ENCODE measurements at regions not wholly inside any gene's neighbourhood (a gene's known extent, or its start where the extent isn't known, plus 50 kb on each side); places are given as distances from the start of the nearest gene placed in this dataset.

DNA sequence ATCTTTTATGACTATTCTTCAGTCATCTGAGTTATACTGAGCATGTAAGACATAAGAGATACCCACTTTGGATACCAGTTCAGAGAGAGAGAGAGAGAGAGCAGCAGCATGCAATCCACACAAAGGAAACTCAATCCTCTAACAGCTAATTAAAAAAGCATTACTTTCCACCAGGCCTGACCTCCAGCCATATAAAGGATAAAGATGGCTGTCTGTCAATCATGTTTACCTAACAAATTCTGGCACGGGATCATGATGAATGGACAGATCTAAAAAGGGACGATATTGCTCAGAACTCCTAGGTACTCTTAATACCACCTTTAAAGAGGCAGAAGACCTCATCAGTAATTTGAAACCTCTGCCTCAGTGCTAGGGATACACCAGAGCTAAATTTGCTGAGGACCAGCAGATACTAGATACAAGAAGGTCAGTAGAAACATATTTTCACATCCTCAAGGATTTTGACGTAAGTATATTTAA lies 159.2 kb downstream of the RPS12 start:
- DNase-seq (ENCODE audit: low read depth in 3 of 3): no peak

DNA sequence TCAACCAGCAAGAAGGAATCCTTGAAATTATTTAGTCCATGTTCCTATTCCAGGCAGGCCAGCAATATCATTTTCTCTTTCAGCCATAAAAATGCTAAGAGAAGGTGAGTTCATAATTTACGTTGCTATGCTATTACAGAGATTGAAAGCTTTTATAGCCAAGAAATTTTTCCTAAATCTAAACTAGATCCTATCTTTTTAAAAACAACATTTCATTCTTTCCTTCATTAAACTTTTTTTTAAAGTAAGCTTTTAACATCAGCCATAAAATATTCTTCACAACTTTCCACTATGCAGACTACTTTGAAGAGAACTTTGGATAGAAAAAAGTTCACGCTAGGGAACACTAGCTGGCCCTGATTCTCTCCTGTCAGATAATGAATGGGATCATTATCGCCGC lies 159.8 kb downstream of the RPS12 start:
- no peak for DNase-seq (ENCODE audit: low read depth in 3 of 3)

DNA sequence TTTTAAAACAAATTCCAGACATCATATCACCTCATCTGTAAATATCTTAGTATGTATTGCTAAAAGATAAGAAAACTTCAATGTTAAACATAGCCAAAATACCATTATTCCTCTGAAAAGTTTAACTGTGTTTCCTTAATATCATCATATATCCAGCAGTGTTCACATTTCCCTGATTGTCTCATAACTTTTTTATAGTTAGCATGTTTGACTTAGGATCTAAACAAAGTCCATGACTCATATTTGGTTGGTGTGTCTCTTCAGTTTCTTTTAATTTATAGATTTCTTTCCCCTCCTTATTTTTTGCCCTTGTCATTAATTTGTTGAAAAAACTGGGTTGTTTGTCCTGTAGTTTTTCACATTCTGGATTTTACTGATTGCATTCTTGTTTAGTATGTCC lies 163.0 kb downstream of the RPS12 start:
- no peak for DNase-seq (ENCODE audit: low read depth in 3 of 3)

DNA sequence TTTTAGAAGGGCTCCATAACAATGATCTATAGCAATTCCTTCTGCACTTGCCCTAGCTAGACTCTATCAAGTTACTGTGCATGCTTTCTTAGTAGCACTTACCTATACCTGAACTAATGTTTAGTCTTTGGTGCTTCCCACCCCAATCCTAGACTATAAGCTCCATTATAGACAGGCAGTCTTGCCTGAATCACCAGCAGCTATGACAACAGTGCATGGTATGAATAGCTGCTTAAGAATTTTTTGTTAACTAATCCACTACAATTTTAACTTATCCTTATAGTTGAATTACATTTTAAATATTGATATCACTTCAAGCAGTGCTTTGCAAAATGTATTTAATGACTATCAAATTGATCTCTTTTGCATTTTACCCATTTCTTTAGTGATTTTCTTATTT lies 164.3 kb downstream of the RPS12 start:
- DNase-seq (ENCODE audit: low read depth in 3 of 3): no peak

DNA sequence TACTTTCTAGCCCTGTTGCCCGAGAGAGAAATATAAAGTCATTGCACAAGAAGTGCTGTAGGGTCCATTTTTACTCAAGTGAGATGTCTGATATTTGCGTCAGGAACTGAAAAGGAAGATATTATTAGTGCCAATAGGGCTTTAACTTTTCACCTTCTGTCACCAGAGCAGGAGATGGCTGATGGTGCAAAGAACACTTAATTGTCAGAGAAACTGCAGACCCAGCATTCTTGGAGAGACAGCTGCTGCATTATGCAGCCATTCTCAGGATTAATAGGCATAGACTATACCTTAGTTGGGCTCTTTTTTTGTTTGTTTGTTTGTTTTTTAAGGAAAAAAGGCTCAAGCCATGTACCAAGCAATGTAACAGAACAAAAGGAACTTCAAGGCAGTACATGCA lies 179.4 kb downstream of the RPS12 start:
- no peak for DNase-seq (ENCODE audit: low read depth in 3 of 3)

DNA sequence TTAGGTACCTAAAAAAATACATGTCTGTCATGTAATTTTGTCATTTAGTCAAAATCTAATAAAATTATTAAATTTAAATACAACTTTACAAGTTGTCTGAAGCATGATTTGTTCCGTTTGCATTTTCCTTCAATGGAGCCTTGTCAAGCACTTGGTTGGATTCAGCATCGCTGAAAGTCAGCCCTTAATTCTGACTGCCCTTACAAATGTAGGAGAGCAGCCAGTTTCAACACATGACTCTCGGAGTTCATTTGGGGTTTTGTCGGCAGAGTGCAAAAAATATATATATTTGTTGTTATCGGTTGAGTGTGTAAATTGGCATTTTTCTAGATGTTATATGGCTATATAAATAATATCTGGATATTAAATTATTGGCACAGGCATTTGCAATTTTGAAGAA lies 180.6 kb downstream of the RPS12 start:
- DNase-seq (ENCODE audit: low read depth in 3 of 3): no peak

DNA sequence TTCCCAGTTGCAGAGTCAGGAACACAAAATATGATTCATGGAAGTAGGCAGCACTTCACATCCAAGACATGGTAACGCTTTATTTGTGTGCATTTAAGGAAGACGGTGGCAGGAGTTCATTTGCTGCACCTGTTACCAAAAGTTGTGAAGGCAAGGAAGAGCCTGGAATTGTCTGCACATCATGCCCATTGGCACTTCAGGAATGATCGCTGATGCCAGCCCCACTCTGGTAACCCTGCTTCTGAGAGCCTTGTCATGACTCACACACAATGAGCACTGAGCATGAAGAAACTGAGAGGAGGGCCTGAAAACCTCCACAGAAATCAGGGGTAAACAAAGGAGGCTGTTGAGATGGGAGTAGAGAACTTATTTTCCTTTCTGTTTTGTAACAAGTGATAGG lies 181.1 kb downstream of the RPS12 start:
- no peak for DNase-seq (ENCODE audit: low read depth in 3 of 3)

DNA sequence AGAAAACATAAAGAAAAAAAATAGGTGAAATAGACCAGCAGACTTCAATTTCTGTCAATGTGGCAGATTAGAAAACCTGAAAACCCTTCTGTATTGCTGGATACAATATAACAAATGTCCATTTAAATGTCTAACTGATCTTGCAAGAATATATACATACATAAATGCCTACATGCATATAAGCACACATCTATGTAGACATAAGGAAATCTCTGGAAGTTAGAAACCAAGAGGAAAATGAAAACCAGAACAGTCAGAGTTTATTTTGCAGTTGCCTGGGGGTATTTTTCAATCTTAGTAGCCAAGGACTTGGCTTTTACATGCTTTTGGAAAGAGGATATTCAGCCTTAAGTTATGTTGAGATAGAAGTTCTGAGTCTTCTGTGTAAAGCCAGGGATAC lies 184.0 kb downstream of the RPS12 start:
- DNase-seq (ENCODE audit: low read depth in 3 of 3): no peak

DNA sequence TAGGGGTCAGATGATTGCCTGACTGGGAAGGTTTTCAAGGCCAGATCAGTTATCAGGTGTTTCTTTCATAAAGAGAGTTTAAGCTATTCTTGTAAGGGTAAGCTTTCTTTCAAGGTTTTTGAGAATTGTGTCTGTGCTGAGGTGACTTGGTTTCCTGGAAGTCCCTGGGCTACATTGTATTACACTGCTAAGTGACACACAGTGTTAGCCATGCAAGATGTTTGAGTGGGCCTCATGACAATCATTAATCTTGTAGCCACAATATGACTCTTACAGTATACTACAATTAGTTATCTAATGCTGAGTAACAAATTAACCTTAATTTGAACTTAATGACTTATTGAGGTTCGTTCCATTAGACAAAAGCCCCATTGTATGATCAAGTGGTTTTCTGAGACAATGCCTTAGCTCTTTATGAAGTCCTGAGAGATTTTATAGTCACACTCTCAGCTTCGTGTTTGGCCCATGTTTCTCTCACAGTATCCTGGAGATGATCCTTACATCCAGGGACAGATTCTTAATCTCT lies 186.7 kb downstream of the RPS12 start:
- no peak for DNase-seq (ENCODE audit: low read depth in 3 of 3)

DNA sequence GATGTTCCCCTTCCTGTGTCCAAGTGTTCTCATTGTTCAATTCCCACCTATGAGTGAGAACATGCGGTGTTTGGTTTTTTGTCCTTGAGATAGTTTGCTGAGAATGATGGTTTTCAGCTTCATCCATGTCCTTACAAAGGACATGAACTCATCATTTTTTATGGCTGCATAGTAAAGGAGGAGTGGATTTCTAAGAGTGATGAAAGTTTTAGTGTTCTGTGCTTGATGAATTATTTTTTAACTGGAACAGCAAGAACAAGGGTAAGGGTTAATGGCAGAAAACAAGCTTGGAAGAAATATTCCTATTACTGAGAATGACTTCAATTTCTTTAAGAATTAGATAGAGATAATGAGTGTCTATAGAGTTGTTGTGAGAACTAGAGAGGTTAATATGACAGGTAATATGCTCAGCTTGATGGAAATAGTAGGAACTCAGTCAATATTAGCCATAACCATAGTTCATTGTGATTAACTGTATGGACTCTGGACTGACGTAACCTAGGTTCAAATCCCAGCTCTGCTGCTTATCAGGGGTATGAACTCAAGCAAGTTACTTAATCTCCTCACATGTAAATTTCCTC lies 190.0 kb downstream of the RPS12 start:
- no peak for DNase-seq (ENCODE audit: low read depth in 3 of 3)

DNA sequence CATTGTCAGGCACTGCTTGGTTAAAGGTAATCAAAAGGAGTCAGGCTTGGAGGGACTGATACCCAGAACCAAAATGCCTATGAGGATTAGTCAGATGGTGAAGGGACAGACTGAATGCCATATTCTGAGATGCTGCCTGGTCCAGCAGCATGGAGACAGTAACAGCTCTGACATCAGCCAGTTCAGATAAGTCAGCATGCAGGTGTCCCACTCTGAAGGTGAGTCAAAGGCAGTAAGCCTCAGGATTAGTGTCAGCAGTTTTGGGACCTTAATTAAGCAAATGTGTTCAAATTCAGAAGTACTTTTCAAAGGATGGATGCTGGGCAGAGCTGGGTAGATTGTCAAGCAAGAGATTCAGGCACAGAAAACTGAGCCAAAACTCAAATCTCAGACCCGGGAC lies 198.4 kb downstream of the RPS12 start:
- DNase-seq (ENCODE audit: low read depth in 3 of 3): no peak

DNA sequence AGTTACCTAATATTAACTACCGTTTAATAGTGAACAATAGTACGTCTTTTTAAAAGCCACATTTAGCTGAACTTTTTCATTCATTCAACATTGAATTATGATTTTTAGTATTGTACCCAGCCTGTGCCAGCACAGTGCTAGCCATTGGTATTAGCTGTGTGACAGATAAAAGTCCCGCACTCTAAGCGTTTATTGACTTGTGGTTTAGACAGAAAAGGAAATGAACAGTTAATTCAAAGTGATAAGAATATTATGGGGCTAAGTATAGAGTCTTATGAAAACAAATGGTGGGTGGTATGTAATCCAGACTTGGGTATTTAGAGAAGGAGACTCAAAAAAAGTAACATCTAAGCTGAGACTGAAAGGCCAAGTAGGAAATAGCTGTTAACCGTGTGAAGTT lies 202.3 kb downstream of the RPS12 start:
- DNase-seq (ENCODE audit: low read depth in 3 of 3): no peak

DNA sequence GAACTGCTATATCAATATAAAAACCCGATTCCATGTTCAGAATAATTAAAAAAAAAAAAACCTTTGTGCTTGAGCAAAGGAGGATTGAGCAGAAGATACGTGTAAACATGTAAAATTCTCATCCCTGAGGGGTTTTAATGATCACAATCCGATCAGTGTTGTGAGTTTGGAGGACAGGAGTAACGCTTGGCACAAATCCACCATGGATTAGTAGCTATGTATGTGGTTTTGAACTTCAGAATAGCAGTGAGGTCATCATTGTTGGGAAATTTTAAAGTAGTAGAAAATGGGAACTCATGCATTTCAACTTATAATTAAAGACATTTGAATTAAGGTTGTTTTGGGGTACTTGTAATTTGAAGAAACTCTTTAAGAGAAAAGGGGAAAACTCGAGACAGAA lies 203.2 kb downstream of the RPS12 start:
- no peak for DNase-seq (ENCODE audit: low read depth in 3 of 3)

DNA sequence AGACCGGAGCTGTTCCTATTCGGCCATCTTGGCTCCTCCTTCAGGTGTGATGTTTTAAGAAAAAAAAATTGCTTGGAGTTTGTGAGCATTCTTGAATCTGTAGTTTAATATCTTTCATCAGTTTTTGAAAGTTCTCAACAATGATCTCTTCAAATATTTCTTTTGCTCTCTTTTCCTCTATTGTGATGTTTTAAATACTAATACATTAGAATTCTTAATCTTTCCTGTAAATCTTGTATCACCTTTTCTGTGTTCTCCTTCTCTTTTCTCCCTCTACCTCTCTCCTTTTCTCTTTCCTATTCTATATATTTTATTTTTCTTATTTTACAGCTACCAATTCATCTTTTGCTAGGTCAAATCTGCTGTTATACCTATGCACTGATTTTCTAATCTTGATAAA lies 212.3 kb downstream of the RPS12 start:
- DNase-seq (ENCODE audit: low read depth in 3 of 3): no peak

DNA sequence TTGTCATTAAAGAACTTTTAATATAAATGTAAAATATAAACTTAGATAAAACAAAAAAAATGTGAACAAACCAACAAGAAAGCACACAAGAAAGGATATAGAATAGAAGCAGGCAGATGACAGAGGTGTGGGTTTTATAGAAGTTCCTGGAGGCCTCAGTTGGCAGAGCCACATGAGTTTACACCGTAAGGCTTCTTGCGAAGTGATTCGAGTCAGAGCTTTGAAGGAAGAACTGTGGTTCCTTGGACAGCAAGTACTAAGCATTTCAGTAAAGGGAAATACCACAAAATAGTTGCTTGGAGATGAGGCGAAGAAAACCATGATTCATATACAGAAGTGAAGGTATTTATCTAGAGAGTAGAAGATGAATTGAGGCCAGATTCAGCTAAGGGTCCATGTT lies 207.9 kb upstream of the EYA4 start:
- no peak for DNase-seq (ENCODE audit: low read depth in 3 of 3)

DNA sequence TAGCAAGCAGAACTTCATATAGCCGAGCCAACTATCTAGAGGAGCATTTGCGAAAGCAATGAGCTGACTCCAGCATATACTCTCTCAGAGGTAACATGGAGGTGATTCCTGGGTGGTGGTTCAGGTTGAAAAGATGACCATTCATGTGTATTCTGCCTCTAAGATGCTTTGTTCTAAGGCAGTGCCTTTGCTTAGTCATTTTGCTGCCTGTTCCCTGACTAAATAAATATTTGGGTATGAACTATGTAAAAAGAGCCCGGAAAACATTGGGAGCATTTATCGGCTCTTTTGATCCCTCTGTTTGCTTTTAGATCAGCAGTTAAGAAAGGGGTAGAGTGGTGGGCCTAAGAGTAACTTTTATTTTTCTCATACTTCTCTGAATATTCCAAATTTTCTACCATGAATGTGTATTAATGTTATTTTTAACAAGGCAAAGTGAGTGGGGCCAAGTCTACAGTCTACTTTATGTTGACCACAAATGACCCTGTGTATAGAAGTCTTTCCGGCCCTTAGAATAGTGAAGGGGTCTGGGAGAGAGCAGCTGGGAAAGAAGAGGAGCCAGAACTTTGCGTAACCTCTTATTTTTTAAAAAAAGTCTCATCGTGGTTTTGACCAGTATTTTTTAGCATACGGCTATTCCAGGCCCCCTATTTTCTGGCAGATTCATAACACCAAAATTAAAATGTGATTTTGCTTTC lies 206.5 kb upstream of the EYA4 start:
- no peak for DNase-seq (ENCODE audit: low read depth in 3 of 3)

DNA sequence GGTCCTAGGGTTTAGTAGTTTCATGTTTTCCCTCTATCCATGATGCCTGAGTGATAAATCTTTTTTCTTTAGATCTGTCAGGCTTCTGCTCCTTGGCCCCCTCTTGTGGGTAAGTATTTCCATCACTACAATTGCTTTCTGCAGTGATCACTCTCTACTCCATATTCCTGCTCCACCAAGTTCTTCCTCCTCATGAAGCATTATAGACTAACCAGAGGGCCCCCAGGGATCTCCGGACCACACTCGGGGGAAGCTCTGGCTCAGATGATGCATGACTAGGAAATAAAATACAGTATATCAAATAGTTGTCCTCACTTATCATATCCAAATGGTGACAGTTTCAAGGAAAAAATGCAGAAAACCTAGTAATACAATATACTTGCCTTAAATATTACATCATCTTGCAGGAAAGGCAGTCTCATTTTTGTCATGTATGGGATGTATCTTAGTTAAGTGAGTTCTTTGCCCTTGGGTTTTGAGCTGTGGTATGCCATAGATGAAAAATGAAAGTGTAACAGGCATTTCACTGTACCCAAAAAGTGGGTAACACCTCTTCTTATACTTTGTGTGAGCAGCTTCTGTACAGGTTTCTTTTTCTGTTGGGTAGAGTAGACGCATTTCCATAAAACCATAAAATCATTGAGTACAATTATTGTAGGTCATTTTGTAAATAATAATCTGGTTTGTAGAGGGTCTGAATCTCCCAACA lies 200.9 kb upstream of the EYA4 start:
- no peak for DNase-seq (ENCODE audit: low read depth in 3 of 3)

DNA sequence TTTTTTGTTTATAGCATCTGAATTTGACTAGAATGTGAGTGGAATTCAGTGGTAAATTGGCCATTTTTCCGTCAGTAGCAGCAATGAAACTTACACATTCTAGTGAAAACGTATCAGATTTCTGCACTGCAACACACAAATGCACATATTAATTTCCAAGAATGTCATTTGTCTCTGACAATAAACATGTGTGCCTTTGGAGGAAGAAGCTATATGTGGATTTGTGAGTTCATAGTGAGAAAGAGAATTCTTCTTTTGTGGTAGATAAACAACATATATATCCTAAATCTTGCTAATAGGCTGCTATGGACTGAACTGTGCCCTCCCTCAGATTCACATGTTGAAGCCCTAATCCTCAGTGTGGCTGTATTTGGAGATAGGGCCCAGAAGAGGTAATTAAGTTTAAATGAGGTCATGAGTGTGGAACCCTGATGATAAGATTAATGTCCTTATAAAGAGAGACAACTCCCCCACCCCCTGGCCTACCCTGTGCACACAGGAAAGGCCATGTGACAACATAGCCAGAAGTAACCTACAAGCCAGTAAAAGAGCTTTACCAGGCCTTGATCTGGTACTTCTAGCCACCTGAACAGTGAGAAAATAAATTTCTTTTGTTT lies 200.2 kb upstream of the EYA4 start:
- DNase-seq (ENCODE audit: low read depth in 3 of 3): no peak

DNA sequence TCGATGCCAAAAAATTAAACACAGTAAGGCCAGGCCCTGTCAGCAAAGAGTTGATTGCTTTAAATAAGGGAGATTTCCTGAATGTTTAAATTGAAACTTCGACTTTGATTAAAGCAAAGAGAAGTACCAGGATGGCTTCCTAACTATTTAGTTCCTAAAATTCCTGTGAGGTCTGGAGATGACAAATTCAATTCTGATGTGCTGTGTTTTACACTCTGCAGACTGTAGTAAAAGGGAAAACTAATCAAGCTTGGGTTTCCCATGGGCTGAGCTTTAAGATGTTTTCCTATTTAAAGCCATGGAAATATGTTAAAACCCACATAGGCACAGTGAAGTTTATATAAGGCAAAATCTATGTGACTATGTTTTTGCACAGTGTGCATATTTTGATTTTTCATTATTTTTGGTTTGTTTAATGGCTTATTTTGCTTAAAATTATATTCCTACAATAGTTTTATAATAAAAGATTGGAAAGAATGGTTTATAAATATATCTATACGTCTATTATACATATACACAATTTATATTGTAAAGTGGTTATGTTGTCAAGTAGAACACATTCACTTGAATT lies 198.5 kb upstream of the EYA4 start:
- DNase-seq (ENCODE audit: low read depth in 3 of 3): no peak

DNA sequence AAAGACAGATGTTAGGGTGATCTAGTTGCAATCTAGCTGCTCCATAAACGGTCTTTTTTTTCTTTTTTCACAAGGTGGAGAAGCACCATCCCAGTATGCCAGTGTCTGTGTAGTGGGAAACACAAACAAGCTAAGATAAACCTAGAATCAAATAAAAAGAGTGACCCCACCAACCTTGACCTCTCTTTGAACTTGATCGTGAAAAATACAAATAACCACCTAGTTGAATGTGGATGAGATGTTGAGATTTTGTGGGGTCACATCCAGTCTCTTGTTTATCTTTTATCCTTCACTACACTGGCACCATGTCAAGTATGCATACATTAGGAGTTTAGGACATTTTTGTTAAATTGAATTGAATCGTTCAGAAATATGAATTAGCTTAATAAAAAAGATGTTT lies 194.6 kb upstream of the EYA4 start:
- no peak for DNase-seq (ENCODE audit: low read depth in 3 of 3)

DNA sequence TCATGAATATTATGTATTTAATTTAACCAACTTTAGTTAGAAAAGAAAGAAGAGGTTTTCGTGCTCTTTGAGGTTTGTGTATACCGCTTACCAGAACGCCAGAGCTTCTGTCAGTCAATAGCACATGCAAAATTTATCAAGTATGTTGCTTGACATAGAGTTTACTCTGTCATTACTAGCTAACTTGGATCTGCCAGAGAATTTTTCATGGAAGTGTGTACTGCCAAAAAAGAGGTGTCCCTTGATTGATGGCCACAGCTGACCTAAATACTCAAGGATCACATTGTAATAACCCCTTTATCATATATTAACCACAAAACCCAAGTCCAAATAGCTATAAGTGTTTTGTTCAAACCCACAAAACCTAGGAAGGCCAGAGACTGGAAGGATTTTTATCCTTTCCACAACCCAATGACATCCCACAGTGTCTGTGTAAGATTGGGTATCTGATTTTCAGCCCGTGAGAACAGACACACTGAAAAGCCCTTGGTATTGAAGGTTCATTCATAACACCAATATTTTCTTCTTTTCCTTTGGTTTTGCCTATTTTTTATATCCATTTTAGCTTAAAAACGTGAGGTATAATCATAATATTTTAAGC lies 194.0 kb upstream of the EYA4 start:
- DNase-seq (ENCODE audit: low read depth in 3 of 3): no peak

DNA sequence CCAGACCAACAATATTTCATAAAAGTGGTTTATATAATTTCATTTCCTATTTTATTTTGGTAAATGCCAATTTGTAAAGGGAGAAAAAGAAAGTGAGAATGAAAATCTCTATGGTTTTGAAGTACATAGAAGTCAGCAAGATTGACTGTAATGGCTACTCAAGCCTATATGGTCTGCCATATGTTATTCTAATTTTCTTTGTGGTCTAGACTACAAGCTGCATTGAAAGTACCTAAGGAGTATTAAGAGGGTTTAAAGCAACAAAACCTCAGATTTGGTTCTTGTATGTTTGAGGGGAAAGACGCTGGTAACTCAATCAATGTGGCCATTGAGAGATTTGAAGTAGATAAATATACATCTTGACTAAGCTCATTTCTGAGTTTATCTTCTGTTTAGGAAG lies 193.5 kb upstream of the EYA4 start:
- no peak for DNase-seq (ENCODE audit: low read depth in 3 of 3)
